T-helper 1 cell (primary cell): ENCODE measurements at regions not wholly inside any gene's neighbourhood (a gene's known extent, or its start where the extent isn't known, plus 50 kb on each side); places are given as distances from the start of the nearest gene placed in this dataset.

ENCODE experiments used
- DNase-seq, 5 donors: peaks; one replicate each; pipeline ENCODE4 v3.0.0-alpha.2; 2012 to 2020

GRCh38 chr6:6483733-6484132 is 104.8 kb upstream of the LY86 start:
- no peak for DNase-seq

DNA sequence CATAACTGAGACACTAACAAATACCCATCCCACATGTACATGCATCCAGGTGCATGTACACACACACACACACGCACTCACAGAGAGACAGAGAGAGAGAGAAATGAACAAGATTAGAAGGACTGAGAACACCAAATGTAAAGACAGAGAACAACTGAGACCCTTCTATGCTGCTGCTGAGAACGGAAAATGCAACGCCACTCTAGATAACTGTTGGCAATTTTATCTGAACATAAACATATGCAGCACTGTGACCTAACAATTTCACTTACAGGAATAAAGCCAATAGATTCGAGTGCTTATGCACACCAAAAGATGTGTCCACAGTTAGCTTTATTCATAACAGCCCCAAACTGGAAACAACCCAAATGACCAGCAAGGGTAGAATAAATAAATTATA is 103.8 kb upstream of the LY86 start:
- DNase-seq = no peak

DNA sequence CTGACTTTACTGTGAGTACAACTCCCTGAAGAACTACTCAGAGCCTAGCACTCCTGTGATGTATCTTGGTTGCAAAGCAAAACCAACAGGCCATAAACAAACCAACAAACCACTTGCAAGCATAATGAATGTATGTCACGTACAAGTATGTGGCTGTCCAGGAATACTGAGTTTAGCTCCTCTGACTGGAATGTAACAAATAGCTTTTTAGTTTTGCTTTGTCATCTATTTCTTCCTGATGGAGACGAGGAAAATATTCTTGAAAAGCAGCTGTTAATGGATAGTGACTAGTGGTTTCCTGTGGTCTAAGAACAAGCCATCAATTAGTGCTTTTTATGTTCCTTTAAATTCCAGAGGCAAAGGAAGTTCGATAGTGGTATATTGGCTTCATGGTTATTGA is 101.9 kb upstream of the LY86 start:
- DNase-seq = no peak

DNA sequence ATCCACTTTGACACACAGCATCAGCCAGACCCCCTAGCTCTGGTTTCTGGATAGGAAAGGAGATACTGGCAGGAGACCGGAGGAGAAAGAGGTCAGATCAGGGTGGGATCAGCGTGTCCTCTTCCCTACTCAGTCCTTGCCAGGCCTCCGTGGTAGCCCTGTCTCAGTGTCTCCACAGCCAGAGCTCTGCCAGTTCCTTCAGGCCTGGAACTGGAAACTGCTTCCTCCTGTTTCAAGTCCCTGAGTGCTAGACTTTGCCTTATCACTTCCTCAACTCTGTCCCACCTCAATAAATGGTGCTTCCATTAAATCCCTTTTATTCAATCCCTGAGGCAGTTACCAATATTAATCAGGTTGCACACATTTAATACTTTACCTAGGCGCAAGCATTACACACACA is 96.8 kb upstream of the LY86 start:
- DNase-seq = no peak

GRCh38 chr6:6492675-6493074 is 95.8 kb upstream of the LY86 start:
- no peak for DNase-seq

- peak in 2 of 5 donors; percentile 10 to 24 for DNase-seq
These were observed 94.4 kb upstream of the LY86 start for GRCh38 chr6:6494139-6494538.

- peak in 1 of 5 donors; percentile 17 for DNase-seq
These were observed 93.8 kb upstream of the LY86 start for GRCh38 chr6:6494677-6495076.

DNA sequence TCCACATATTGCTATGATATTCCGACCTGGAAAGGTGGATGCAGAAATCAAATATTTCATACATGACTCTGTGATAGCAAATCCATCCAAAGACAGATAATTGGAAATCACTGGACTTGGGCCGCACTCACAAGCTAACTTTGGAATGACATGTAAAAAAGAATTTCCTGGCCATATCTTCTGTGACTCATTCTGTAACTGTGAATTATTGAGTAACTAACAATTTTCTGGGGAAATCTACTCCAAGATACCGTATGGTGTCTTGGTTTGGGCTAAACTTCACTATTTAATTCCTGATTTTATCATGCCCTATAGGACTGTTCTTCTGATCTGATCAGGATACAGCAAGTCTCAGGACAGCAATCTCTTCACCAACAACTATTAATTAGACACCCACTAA is 92.7 kb upstream of the LY86 start:
- DNase-seq = no peak

GRCh38 chr6:6497541-6497940 is 91.0 kb upstream of the LY86 start:
- no peak for DNase-seq

- DNase-seq = no peak
These were observed 90.5 kb upstream of the LY86 start for GRCh38 chr6:6497976-6498375.

DNA sequence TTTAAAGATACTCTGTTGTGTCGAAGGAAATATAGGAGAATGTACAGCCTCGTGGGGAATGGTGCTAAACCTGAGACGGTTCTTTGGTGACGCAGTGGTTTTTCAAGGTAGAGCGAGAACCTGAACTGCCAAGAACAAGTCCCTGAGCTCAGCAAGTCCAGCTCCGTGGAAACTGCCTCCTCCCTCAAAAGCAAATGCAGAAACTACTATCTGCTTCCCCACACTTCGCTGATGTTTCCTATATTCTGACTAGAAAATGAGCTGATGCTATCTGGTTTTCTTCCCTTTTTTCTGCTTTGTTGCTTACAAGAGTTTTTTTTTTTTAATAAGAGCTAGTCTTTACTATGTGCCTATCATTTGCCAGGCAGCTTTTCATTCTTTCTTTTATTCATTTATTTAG is 85.3 kb upstream of the LY86 start:
- no peak for DNase-seq

DNA sequence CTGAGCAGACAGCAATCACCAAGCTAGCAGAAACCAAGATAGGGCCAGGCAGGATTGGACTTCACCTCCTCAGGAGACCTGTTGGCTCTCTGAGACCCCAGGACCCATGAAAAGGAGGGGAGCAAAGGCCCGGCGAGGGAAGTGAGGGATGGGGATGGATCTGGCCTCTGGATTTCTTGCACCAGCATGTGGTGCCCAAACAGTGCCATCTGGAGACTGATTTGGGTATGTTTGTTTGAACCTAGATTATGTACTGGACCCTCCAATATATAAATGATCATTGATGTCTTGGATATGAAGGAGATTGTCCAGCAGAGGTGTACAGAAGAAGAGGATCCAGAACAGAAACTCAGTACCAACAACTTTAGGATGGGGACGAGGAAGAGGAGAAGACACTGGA is 83.4 kb upstream of the LY86 start:
- DNase-seq = no peak

DNA sequence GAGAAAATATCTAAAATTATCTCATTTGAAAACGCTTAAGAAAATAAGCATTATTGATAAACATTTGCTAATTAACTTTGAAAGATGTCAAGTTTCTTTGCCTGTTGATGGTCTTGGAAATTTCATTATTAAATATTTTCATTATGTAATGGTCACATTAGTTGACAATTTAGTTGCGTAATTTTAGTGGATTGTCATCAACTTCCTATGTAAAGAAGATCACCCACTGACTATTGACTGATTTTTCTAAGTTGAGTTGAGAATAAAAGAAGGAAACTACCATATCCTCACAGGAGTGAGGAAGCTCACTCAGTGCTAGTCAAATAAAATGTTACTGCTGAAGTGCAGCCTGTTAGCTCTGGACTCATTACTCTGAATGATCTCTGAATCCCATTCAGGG is 79.9 kb upstream of the LY86 start:
- DNase-seq = no peak

GRCh38 chr6:6509284-6509683 is 79.2 kb upstream of the LY86 start:
- no peak for DNase-seq

DNA sequence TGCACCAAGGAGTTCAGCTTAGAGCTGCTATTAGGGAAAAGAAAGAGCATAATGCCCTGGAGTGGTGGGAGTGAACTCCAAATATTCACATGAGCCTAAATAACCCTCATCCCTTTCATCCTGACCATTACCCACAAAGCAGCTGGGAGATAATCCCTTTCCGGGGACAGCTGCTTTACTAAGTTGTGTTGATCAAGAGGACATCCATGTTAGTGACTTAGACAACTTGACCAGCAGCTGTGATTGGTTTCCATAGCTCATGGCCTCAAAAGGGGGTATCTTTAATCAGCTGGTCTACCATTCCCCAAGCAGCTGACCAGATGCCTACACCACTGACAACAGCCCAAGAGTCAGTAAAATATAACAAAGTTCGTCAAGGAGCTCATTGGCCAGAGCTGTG is 75.8 kb upstream of the LY86 start:
- DNase-seq = no peak

DNA sequence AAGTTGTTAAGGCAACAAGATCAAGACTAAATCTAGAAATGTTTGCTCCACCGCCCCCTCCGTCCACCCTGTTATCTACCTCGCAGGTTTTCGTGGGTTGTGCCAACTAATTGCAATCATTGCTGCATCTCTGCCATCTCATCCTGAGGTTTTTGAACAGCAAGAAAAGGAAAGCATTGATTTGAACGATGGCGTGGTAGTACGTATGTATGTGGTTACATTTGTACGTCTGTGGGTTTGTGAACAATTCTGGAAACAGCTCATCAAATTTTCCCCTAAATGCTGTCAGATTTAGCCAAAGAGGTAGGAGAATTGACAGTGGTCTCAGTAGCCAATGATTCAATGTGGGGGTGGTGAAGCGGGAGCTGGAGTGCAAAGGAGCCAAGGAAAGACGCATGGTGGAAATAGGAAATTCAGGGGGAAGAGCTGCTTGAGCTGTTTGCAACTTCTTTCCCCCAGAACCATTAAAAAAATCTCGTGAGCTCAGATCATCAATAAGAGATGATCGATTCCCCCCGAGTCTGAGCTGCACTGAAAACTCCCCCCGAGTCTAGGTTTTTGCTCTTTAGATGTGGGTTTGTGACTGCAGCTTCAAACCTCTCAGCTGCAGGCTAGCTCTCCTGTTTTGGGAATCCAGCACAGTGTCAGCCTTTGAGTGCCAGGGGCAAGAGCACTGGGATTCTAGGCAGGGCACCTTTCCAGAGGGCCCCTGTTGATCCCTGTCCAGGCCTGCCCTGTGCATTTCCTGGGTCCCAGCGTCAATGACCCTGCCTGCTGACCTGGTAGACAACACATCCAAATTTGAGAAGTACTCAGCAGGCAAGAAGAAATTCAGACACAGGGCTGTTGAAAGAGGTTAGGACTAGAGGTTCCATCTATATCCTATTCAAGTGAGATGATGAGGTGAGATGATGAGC is 72.6 kb upstream of the LY86 start:
- DNase-seq = peak in 1 of 5 donors; percentile 85

- DNase-seq = peak in 1 of 5 donors; percentile 6
These were observed 71.7 kb upstream of the LY86 start for GRCh38 chr6:6516666-6517458.

- no peak for DNase-seq
These were observed 69.7 kb upstream of the LY86 start for GRCh38 chr6:6518631-6519427.

DNA sequence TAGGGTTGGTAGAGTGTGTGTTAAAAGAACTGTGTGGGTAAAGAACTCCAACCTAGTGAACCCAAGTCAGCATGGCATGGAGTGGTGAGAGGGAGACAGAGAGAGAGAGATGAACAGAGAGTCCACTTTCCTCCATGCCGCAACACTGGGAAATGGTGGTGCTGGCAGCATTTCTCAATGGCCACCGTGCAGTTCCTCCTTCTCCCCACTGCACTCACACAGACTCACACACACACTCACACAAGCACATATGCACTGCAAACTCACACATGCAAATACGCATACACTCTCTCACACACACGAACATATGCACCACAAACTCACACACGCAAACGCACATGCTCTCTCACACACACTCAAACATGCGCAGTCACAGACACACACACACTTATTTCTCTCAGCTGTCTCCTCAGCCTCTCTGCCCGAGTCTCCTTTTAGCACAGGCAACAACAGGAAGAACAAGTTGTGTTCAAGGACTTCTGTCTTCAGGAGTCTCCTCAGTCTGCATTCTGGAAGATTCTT is 66.5 kb upstream of the LY86 start:
- DNase-seq = no peak

GRCh38 chr6:6522709-6523108 is 65.8 kb upstream of the LY86 start:
- no peak for DNase-seq

DNA sequence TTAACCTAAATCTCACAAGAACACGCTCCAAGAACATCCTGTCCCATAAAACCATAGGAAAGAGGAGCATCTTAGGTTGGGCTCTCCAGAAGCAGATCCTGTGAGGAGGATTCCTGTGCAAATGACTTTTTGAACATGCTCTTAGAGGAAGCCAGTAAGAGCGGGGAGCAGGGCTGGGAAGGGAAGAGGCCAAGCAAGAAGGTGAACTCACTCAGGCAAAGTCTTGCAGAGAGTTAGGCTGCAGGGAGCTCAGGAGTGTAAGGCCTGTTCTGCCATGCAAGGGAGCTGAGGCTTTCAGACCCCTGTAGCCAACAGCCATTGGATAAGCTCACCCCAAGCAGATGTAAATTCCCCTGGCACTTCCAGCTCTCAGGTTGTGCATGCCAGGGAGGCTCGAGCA is 63.6 kb upstream of the LY86 start:
- no peak for DNase-seq

DNA sequence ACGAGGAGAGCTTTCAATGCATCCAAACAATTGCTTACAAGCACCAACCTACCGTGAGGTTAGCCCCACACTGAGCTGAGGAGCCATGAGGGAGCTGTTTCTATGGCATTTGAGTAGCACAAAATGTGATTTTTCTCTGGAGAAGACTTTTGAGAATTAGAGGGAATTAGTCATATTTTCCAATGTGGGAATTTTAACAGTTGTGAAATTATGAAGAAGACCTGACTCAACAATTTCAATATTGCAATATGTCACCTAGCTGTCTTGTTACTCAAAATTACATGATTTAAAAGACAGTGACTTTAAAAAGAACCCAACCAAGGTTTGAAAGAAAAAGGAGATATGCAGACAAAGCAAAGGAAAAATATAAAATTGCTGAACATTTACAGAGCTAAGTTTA is 62.6 kb upstream of the LY86 start:
- DNase-seq = no peak

DNA sequence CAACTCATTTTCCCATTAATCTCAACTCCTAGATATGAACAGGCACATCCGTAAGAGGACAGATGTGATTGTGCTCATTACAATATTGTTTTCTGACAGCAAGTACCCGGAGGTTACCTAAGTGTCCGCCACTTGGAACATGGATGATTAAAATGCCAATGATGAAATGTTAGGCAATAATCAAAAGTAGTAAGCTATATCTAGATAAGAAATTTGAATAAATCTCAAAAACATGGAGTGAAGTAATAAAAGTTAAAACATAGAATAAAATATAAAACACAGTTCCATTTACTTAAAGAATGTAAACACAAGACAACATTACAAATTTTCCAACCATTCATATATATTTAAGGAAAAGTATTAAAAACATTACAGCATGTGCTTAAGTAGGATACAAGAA is 59.2 kb upstream of the LY86 start:
- DNase-seq = no peak
